ENCODE measurements at regions not wholly inside any gene's neighbourhood (a gene's known extent, or its start where the extent isn't known, plus 50 kb on each side); places are given as distances from the start of the nearest gene placed in this dataset.

DNA sequence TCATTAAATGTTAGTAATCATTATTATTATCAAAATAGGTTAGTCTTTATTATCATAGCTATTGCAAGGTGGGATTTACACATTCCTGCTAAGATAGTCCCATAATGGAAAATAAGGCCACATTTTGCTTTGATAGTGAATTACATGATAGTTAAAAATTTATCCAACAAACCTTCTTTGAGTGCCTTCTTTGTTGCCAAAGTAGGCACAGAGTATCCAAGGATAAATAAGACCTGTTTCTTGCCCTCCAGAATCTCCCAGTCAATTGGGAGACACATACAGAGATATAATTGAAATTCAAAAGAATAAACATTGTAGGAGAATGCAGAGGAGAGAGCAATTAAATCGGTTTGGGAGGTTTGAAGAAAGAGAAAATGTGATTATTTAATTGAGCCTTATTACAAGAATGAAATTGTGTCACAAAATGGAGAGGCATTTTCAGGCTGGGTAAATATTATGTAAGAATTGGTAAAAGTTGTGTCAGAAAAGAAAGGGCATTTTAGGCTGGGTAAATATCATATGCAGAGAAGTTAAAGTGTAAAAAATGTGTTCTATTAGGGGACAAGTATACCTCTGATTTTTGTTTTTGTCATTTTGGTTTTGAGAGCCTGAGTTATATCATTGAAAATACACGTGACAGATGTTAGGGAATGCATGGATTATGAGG, 189.3 kb downstream of the POU4F1 start:
- Mint-ChIP-seq H3K4me1 (no peaks in the 10 kb centered on the region), H3K36me3 (ENCODE audit: low read depth) (no peaks in the 10 kb centered on the region), H3K4me3 (no peak overlapping the region), H3K9me3 (ENCODE audit: low read depth) (no peaks in the 10 kb centered on the region), H3K27ac (no peak overlapping the region), H3K27me3 (peaks cover 4% of the 10 kb centered on the region)
- ATAC-seq = no peak
- ChIA-PET POLR2A (no interaction called here), CTCF (no interaction called here)
- intact Hi-C loops (cut with DNase I, micrococcal nuclease) = no loop called here
- DNase-seq = no peak

DNA sequence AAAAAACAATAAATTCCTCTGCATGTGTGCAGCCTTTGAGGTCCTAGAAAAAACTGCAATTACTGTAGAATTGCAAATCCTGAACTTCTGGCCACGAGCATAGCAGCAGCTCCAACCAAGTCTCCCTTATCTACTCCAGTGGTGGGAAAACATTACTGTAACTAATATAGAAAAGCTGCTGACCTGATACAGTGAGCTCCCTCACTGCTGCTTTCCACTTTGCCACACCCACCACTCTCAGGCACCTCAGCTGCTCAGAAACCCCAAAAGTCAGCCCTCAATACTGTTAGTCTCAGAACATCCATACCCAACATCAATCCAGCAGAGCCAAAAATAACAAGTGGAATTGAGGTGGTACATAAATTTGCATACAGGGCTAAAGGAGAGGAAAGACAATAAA, 192.5 kb downstream of the POU4F1 start:
- Mint-ChIP-seq H3K27ac (no peak overlapping the region), H3K4me3 (no peak overlapping the region), H3K4me1 (no peaks in the 10 kb centered on the region), H3K36me3 (ENCODE audit: low read depth) (no peaks in the 10 kb centered on the region), H3K27me3 (peaks cover 4% of the 10 kb centered on the region), H3K9me3 (ENCODE audit: low read depth) (no peaks in the 10 kb centered on the region)
- DNase-seq (no peak), ATAC-seq (no peak)
- POLR2A ChIA-PET = no interaction called here
- intact Hi-C loops (cut with DNase I, micrococcal nuclease) = no loop called here
- CTCF ChIA-PET = no interaction called here

DNA sequence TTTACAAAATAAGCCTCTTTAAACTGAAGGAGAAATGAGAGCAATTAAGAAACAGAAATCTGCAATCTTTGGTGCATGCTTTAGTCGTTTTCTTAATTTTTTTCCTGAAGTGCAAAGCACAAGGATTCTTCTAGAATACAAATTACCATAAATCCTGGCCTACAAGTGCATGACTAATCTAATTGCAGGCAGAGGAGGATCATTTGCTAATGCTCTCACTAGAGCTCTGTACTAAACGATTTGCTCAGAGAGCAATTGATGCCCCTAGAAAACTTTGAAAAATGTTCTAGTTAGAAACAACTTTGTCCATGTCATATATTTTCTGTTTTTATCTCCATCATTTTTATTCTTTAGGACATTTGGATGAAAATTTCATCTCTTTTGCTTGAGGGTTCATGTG, 193.2 kb downstream of the POU4F1 start:
- Mint-ChIP-seq H3K4me3 (no peak overlapping the region), H3K36me3 (ENCODE audit: low read depth) (no peaks in the 10 kb centered on the region), H3K4me1 (no peaks in the 10 kb centered on the region), H3K27ac (no peak overlapping the region), H3K9me3 (ENCODE audit: low read depth) (no peaks in the 10 kb centered on the region), H3K27me3 (peaks cover 4% of the 10 kb centered on the region)
- POLR2A ChIA-PET = no interaction called here
- CTCF ChIA-PET = no interaction called here
- intact Hi-C loops (cut with DNase I, micrococcal nuclease) = no loop called here
- DNase-seq (no peak), ATAC-seq (no peak)

DNA sequence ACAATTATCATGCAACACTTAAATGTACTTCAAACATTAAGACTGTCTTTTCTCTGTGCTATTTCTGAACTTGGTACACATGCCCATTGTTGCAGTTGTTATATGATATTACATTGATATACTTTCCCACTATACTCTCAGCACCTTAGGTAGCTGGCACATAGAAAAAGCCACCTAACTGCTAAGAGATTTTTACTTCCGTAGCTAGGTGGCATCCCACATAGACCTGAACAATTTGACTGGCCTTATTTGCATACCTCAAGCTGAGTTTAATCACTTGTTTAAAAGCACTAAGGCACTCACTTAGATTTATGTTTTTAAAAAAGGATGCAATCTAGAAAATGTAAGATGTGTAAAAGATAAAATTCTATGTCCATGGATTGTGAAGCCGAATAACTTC, 194.2 kb downstream of the POU4F1 start:
- H3K9me3 Mint-ChIP-seq (ENCODE audit: low read depth) = no peaks in the 10 kb centered on the region
- H3K4me3 Mint-ChIP-seq = no peak overlapping the region
- no peak for ATAC-seq
- no peak for DNase-seq
- H3K27me3 Mint-ChIP-seq = peaks cover 4% of the 10 kb centered on the region
- no peak overlapping the region for H3K27ac Mint-ChIP-seq
- ChIA-PET POLR2A (no interaction called here), CTCF (interaction anchor here (0.6 kb wide), 1 partner anchor 1926 kb away, joined by 3 read pairs; no protein-coding TSS in a partner anchor)
- intact Hi-C loops (cut with DNase I, micrococcal nuclease) = no loop called here
- H3K36me3 Mint-ChIP-seq (ENCODE audit: low read depth) = no peaks in the 10 kb centered on the region
- H3K4me1 Mint-ChIP-seq = no peaks in the 10 kb centered on the region

DNA sequence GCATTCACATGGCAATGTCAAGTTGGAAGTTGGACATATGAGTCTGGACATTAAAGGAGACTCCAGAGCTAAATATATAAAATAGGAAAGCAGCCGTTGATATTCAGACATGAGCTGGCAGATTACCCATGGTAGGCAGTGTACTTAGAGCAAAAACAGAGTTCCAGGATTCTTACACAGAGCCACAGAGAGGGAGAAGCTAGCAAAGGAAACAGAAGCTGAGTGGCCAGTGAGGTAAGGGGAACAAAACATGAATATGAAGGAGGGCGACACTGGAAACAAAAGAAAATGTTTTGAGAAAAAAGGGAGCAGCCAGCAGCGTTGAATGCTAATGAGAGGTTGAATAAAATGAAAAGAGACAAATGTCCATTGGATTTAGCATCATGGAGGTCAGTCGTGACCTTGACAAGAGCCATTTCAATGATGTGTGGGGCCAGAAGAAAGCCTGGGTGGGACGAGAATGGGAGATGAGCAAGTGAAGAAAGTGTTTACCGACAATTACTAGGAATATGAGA, 198.4 kb downstream of the POU4F1 start:
- POLR2A ChIA-PET = no interaction called here
- Mint-ChIP-seq H3K36me3 (ENCODE audit: low read depth) (no peaks in the 10 kb centered on the region), H3K27ac (no peak overlapping the region), H3K27me3 (no peaks in the 10 kb centered on the region), H3K4me3 (no peak overlapping the region), H3K4me1 (no peaks in the 10 kb centered on the region), H3K9me3 (ENCODE audit: low read depth) (no peaks in the 10 kb centered on the region)
- ATAC-seq = no peak
- intact Hi-C loops (cut with DNase I, micrococcal nuclease) = no loop called here
- CTCF ChIA-PET = interaction anchor here (0.9 kb wide), 1 partner anchor 24 kb away, joined by 4 read pairs; no protein-coding TSS in a partner anchor
- no peak for DNase-seq

DNA sequence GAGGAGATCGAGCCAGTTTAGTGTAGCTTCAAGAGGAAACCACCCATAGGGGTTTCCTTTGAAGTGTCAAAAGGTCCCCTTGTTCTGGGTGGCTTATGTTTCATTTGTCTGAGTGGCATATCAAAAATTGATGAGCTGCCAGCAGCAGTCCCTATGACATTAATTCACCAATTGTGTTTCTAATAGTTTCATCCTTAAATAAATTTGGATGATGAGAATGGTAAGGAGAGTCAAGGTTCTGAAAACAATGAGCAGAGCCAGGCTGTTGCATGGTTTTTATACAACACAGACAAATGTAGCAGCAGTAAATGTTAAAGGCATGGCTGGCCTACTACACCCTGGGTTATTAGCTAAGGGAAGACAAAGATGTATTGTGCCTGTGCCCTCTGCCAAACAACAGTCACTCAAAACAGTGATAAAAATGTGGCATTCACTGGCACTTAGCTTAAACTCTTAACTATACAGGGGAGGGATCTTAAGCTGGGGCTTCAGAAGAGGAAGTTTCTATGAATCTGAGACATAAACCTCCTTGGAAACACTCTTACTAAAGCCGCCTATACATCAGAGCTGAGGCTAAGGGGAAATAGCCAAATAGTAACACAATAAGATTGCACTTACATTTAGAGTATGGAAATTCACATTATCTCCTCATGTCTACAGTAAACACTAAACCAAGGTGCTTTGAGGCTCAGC, 200.5 kb downstream of the POU4F1 start:
- POLR2A ChIA-PET = interaction anchor here (0.5 kb wide), 1 partner anchor 26 kb away, joined by 5 read pairs; no protein-coding TSS in a partner anchor
- H3K4me1 Mint-ChIP-seq = no peaks in the 10 kb centered on the region

DNA sequence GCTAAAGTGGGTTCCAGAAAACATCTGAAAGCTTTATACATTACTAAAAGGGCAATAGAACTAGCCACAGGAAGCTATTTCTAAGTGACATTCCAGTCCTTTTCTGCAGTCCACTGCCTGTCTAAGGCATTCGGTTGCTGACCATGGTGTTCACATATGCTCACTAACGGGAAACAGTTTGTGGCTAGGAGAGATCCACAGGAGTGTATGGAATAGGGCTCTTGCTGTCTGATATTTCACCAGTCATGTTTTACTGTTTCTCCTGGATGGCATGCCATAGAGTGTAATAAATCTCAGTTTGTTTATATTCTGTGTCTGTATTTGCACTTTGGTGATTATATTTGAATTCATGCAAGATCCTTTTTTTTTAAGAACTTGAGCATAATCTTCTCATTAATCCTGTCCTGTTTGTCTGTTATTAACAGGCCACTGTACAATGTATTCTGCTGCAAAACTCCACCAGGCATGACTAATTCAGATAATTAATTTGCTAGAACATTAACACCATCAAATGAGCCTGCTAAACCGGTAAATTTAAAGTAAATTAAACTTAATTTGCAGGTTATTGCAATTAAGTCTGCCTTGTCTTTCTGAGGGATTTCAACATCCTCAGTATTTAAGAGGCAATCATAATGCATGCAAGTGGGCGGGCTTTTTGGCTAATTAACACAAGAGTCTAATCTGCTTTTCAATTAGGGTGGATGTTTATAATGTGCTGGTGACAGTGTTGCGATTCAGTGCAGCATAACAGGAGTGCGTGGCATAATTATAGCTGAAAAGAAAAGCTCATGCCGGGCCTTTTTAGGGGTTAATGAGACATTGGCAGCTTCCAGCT, 201.3 kb downstream of the POU4F1 start:
- no peaks in the 10 kb centered on the region for H3K9me3 Mint-ChIP-seq (ENCODE audit: low read depth)
- no peaks in the 10 kb centered on the region for H3K36me3 Mint-ChIP-seq (ENCODE audit: low read depth)
- H3K4me3 Mint-ChIP-seq = no peak overlapping the region
- ATAC-seq (no peak), DNase-seq (no peak)
- intact Hi-C loops (cut with DNase I, micrococcal nuclease) = no loop called here
- H3K4me1 Mint-ChIP-seq = no peaks in the 10 kb centered on the region
- POLR2A ChIA-PET = interaction anchor here (0.5 kb wide), 1 partner anchor 27 kb away, joined by 5 read pairs; no protein-coding TSS in a partner anchor
- CTCF ChIA-PET = no interaction called here
- H3K27ac Mint-ChIP-seq = no peak overlapping the region
- peaks cover 5% of the 10 kb centered on the region for H3K27me3 Mint-ChIP-seq

More for the DNA sequence above, 200.5 kb downstream of the POU4F1 start:
- peaks cover 5% of the 10 kb centered on the region for H3K27me3 Mint-ChIP-seq
- H3K9me3 Mint-ChIP-seq (ENCODE audit: low read depth) = no peaks in the 10 kb centered on the region
- no peaks in the 10 kb centered on the region for H3K36me3 Mint-ChIP-seq (ENCODE audit: low read depth)
- no peak for DNase-seq
- no peak overlapping the region for H3K4me3 Mint-ChIP-seq
- ATAC-seq = no peak
- intact Hi-C loops (cut with DNase I, micrococcal nuclease) = no loop called here
- no peak overlapping the region for H3K27ac Mint-ChIP-seq
- CTCF ChIA-PET = no interaction called here

DNA sequence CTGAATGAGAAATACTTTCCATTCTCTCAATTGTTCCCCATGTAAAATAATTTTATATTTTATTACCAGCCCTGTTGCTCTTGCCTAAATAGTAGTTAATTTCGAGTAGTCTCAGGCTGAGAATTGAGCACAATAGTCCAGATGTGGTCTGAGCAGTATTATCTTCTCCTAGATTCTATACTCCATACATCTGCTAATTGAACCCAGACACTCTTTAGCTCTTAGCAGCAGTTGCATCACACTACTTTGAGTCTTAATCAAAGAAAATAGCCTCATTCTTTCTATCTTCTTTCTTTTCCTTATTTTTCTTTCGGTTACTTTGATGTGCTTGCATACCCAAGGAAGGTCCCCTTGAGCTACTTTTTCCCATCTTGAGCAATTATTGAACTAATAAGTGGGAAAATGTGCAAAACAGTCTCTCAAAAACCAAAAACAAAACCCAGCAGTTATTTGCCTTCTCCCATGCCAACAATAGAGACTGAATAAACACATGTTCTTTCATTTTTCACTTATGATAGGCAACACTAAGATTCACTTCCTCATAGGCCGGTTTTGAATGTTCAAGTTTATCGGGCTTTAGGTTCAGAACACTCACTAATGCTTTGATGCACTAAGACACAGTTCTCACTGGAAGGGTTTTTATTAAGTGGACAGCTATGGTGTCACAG, 204.5 kb downstream of the POU4F1 start:
- intact Hi-C loops (cut with DNase I, micrococcal nuclease) = no loop called here
- ChIA-PET POLR2A (no interaction called here), CTCF (interaction anchor here (0.5 kb wide), 1 partner anchor 108 kb away, joined by 3 read pairs; no protein-coding TSS in a partner anchor)
- Mint-ChIP-seq H3K4me3 (no peak overlapping the region), H3K27me3 (peaks cover 5% of the 10 kb centered on the region), H3K27ac (no peak overlapping the region), H3K36me3 (ENCODE audit: low read depth) (no peaks in the 10 kb centered on the region), H3K9me3 (ENCODE audit: low read depth) (no peaks in the 10 kb centered on the region), H3K4me1 (no peaks in the 10 kb centered on the region)
- DNase-seq (no peak), ATAC-seq (no peak)

DNA sequence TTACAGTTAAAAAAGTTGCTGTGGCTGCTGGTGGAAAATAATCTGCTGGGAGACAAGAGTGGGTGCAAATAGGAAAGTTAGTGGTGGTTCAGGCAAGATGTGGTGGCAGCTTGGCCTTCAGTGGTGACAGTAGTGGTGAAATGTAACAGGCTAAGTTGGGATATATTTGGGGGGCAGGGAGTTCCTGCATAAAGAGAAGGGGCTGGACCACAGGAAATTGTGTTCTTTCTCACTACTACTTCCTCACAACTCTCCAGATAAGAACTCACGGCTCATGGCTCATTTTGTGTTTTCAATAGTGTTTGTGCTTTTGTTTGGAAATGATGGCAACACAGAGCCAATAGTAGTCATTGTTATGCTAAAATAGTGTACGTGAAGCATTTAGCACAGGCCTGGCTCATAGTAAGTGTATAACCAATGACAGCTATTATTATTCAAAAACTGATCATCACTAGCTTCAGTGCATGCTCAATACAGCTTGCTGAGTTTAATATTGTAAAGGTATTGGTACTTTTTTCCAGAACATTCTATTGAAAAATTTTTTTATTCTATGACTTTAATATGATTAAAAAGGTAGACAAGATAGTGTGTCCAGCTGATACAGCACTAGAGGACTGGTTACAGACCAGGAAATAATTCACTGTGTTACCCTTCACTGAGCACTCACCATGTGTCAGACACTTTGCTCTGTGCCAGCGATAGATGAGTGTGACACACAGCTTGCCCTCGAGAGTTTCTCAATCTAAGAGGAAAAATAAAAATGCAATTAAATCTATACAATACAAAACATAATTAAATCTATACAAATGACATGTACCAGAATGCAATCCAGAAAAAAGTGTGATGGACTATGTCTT, 209.8 kb downstream of the POU4F1 start:
- intact Hi-C loops (cut with DNase I, micrococcal nuclease) = no loop called here
- no peaks in the 10 kb centered on the region for H3K9me3 Mint-ChIP-seq (ENCODE audit: low read depth)
- H3K27ac Mint-ChIP-seq = no peak overlapping the region
- no peaks in the 10 kb centered on the region for H3K4me1 Mint-ChIP-seq
- no peak for ATAC-seq
- POLR2A ChIA-PET = no interaction called here
- H3K27me3 Mint-ChIP-seq = peaks cover 2% of the 10 kb centered on the region
- CTCF ChIA-PET = interaction anchor here (0.6 kb wide), 1 partner anchor 832 kb away, joined by 7 read pairs; no protein-coding TSS in a partner anchor
- no peaks in the 10 kb centered on the region for H3K36me3 Mint-ChIP-seq (ENCODE audit: low read depth)
- H3K4me3 Mint-ChIP-seq = no peak overlapping the region
- DNase-seq = no peak

DNA sequence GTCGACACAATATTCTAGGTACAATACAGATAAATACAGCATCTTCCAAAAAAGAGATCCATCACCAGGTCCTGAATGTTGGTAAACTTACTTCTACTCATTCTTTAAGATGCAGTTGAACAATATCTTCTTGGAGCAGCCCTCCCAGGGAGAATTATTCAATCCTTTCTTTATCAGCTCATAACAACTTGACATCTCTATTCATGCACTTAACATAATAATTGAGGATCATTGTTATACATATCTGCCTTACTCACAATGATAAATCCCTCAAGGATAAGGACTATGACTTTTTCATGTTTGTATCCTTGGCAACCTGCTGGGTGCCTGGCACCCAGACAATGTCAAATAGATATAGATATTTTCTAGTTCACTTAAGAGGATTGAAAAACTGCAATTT, 219.5 kb downstream of the POU4F1 start:
- no peak overlapping the region for H3K27ac Mint-ChIP-seq
- intact Hi-C loops (cut with DNase I, micrococcal nuclease) = no loop called here

More for the DNA sequence above, 219.5 kb downstream of the POU4F1 start:
- ATAC-seq (no peak), DNase-seq (no peak)
- Mint-ChIP-seq H3K4me3 (no peak overlapping the region), H3K4me1 (no peaks in the 10 kb centered on the region), H3K36me3 (ENCODE audit: low read depth) (no peaks in the 10 kb centered on the region), H3K9me3 (ENCODE audit: low read depth) (no peaks in the 10 kb centered on the region), H3K27me3 (peaks cover 6% of the 10 kb centered on the region)
- POLR2A ChIA-PET = no interaction called here
- CTCF ChIA-PET = no interaction called here
